Pancreas (tissue), 10 donors: ENCODE measurements at regions not wholly inside any gene's neighbourhood (a gene's known extent, or its start where the extent isn't known, plus 50 kb on each side); places are given as distances from the start of the nearest gene placed in this dataset.

Source experiments
- ATAC-seq, 4 donors: fragments of 200-7000 bp; cut with Tn5 transposase; one replicate each; pipeline versions ENCODE4 v1.8.0 to v1.9.1; 2020; ENCODE audit warnings: mild to moderate bottlenecking in 4 of 4, moderate library complexity in 4 of 4
- DNase-seq, 6 donors: peaks; one replicate each; pipeline ENCODE4 v3.0.0-alpha.2; 2020
- FAIRE-seq: peaks from 2 replicates; lab custom pipeline; 2012; peaks lifted over from hg19 to GRCh38; lab: Jason Lieb, UNC
- H3K27ac ChIP-seq, 4 donors: fragments of 200-600 bp; sonication (generic); 1 replicate in 3 of 4; 2 replicates in 1 of 4; pipeline versions ENCODE4 v1.5.0 to v1.8.0; 2020
- H3K27me3 ChIP-seq, 4 donors: fragments of 200-600 bp; one replicate each; pipeline ENCODE4 v1.8.0; 2021
- H3K36me3 ChIP-seq, 3 donors: fragments of 200-600 bp; sonication (generic) in 1 of 3; one replicate each; pipeline versions ENCODE4 v1.5.0 to v1.8.0; 2020 to 2021
- H3K4me1 ChIP-seq, 3 donors: fragments of 200-600 bp; one replicate each; pipeline ENCODE4 v1.8.0; 2021
- H3K4me3 ChIP-seq, 4 donors: fragments of 200-600 bp; sonication (generic) in 2 of 4; one replicate each; pipeline versions ENCODE4 v1.5.0 to v1.8.0; 2020 to 2021
- H3K9me3 ChIP-seq, 4 donors: fragments of 200-600 bp; one replicate each; pipeline ENCODE4 v1.8.0; 2021
- CTCF ChIP-seq, 4 donors: fragments of 200-600 bp; sonication (generic) in 3 of 4; IDR thresholded peaks; one replicate each; pipeline versions ENCODE4 v1.5.0 to v1.8.0; 2021; ENCODE audit warnings: antibody characterized with exemption in 4 of 4
- WGBS, 2 donors: extraction: QIAGEN DNeasy Blood & Tissue Kit; methylation state at CpG; one replicate each; pipeline ENCODE4 v1.1.7; 2013; 5-methylcytosine and 5-hydroxymethylcytosine counted together
- intact Hi-C, 3 donors: fragments of 100-400 bp; cut with DNase I; formaldehyde crosslinking; loops; one replicate each; pipeline versions ENCODE4 v1.11.1 to v1.14.2; 2022
- donor health status: healthy with polysubstance abuse.
- donor health status: DM: no; HTN: no; CAD: no; lungs with moderate emphysema.
- donor health status: DM: no; HTN: no; CAD: no.
- donor health status: control.
- donor health status: control.
- donor health status: Bipolar disorder and iron deficiency.
- donor health status: DM: yes; HTN: yes; CAD: no.
- donor health status: DM: no; HTN: no; CAD: no.
- donor health status: DM: no; HTN: no; CAD: no.
- donor health status: DM: yes; HTN: yes; CAD: no.

DNA sequence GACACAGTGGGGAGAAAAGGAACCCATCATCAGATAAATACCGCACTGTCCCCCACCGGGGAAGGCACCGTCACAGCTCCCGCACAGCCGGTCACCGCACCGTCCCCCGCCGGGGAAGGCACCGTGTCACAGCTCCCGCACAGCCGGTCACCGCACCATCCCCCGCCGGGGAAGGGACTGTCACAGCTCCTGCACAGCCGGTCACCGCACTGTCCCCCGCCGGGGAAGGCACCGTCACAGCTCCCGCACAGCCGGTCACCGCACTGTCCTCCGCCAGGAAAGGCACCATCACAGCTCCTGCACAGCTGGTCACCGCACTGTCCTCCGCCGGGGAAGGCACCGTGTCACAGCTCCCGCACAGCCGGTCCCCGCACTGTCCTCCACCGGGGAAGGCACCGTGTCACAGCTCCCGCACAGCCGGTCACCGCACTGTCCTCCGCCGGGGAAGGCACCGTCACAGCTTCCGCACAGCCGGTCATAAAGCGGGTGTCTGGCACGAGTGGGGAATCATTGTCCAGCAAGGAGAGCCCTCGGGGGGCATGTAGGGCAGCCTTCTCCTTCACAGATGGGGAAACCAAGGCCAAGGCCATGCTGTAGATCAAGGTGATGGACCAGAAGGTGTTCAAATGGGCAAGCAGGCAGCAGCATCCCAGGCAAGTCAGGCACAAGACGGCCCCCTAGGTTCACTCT lies 280.1 kb downstream of the NPHP4 start:
- Histone ChIP-seq H3K36me3 (no peaks in the 10 kb centered on the region), H3K9me3 (no peaks in the 10 kb centered on the region), H3K4me1 (no peaks in the 10 kb centered on the region), H3K27ac (no peak overlapping the region), H3K27me3 (no peaks in the 10 kb centered on the region), H3K4me3 (no peak overlapping the region)
- 80 to 90% methylated on average over 45 of the region's 45 CpGs for WGBS, 2 donors
- intact Hi-C loops: no loop called here
- DNase-seq: no peak
- no peak for ATAC-seq
- no peak for FAIRE-seq
- no peak for TF ChIP-seq CTCF (IDR thresholded peaks at IDR 0.05)

GRCh38 chr1:5711079-5711478 lies 281.1 kb downstream of the NPHP4 start:
- intact Hi-C loops: no loop called here
- FAIRE-seq (no peak), DNase-seq (no peak), ATAC-seq (no peak)
- H3K4me3 ChIP-seq: no peak overlapping the region
- no peaks in the 10 kb centered on the region for H3K9me3 ChIP-seq
- H3K36me3 ChIP-seq: no peaks in the 10 kb centered on the region
- no peak overlapping the region for H3K27ac ChIP-seq
- no peaks in the 10 kb centered on the region for H3K27me3 ChIP-seq
- no peak for TF ChIP-seq CTCF (IDR thresholded peaks at IDR 0.05)
- H3K4me1 ChIP-seq: no peaks in the 10 kb centered on the region
- 44 to 50% methylated on average over 7 of the region's 7 CpGs for WGBS, 2 donors

DNA sequence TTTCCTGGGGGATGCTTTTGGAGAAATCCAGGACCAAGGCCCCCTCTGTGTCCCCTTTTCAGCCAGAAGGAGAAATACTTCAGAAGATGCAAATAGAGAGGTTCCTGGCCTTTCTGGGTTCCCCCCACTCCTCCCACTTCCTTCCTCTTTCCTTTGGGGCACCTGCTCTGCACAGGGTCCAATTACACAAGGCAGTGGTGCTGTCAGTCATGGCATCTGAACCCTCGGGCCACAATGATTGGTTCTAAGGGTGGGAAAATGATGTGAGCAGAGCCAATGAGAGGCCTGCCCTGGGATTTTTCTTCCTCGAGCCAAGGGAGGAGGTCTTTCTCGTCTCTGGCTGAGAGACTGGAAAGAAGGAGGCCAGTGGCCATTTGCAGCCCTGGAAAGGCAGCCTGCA lies 282.2 kb downstream of the NPHP4 start:
- DNase-seq (no peak), ATAC-seq (no peak), FAIRE-seq (no peak)
- H3K36me3 ChIP-seq: no peaks in the 10 kb centered on the region
- no peaks in the 10 kb centered on the region for H3K4me1 ChIP-seq
- no peak overlapping the region for H3K4me3 ChIP-seq
- intact Hi-C loops: no loop called here
- no peak for TF ChIP-seq CTCF (IDR thresholded peaks at IDR 0.05)
- H3K9me3 ChIP-seq: no peaks in the 10 kb centered on the region
- 33 to 35% methylated on average over 3 of the region's 3 CpGs for WGBS, 2 donors
- no peaks in the 10 kb centered on the region for H3K27me3 ChIP-seq
- no peak overlapping the region for H3K27ac ChIP-seq

- H3K27ac ChIP-seq: no peak overlapping the region
- TF ChIP-seq CTCF (IDR thresholded peaks at IDR 0.05): no peak
- intact Hi-C loops: no loop called here
- no peaks in the 10 kb centered on the region for H3K9me3 ChIP-seq
- WGBS, 2 donors: 62 to 73% methylated on average over 6 of the region's 6 CpGs
- FAIRE-seq (no peak), DNase-seq (no peak), ATAC-seq (no peak)
- H3K4me3 ChIP-seq: no peak overlapping the region
- no peaks in the 10 kb centered on the region for H3K27me3 ChIP-seq
- no peaks in the 10 kb centered on the region for H3K36me3 ChIP-seq
- H3K4me1 ChIP-seq: no peaks in the 10 kb centered on the region
These were observed 282.7 kb downstream of the NPHP4 start for GRCh38 chr1:5709461-5709975.
